ENCODE measurements at regions not wholly inside any gene's neighbourhood (a gene's known extent, or its start where the extent isn't known, plus 50 kb on each side); places are given as distances from the start of the nearest gene placed in this dataset.

GRCh38 chrX:14476205-14476604 lies 53.1 kb upstream of the GLRA2 start:
- no peak overlapping the region for H3K4me3 ChIP-seq (replicated peaks; ENCODE audit: low read depth, low read length)
- no peak for DNase-seq (ENCODE audit: low read depth)
- TF ChIP-seq CTCF (IDR thresholded peaks at IDR 0.05; ENCODE audit: low read length, missing control alignments), result no peak

GRCh38 chrX:14449773-14450172 lies 79.6 kb upstream of the GLRA2 start:
- no peak for DNase-seq (ENCODE audit: low read depth)
- no peak overlapping the region for H3K4me3 ChIP-seq (replicated peaks; ENCODE audit: low read depth, low read length)
- TF ChIP-seq CTCF (IDR thresholded peaks at IDR 0.05; ENCODE audit: low read length, missing control alignments), result no peak

- no peak for TF ChIP-seq CTCF (IDR thresholded peaks at IDR 0.05; ENCODE audit: low read length, missing control alignments)
- no peak for DNase-seq (ENCODE audit: low read depth)
- no peak overlapping the region for H3K4me3 ChIP-seq (replicated peaks; ENCODE audit: low read depth, low read length)
Observed at GRCh38 chrX:14448406-14448805, 80.9 kb upstream of the GLRA2 start.

GRCh38 chrX:14440106-14440505 lies 89.2 kb upstream of the GLRA2 start:
- no peak overlapping the region for H3K4me3 ChIP-seq (replicated peaks; ENCODE audit: low read depth, low read length)
- TF ChIP-seq CTCF (IDR thresholded peaks at IDR 0.05; ENCODE audit: low read length, missing control alignments), result no peak
- DNase-seq (ENCODE audit: low read depth), result no peak

GRCh38 chrX:14427614-14428013 lies 101.7 kb upstream of the GLRA2 start:
- no peak for TF ChIP-seq CTCF (IDR thresholded peaks at IDR 0.05; ENCODE audit: low read length, missing control alignments)
- no peak for DNase-seq (ENCODE audit: low read depth)

GRCh38 chrX:14420841-14421240 lies 108.5 kb upstream of the GLRA2 start:
- no peak for TF ChIP-seq CTCF (IDR thresholded peaks at IDR 0.05; ENCODE audit: low read length, missing control alignments)
- H3K4me3 ChIP-seq (replicated peaks; ENCODE audit: low read depth, low read length), result no peak overlapping the region
- no peak for DNase-seq (ENCODE audit: low read depth)

More at GRCh38 chrX:14427614-14428013, 101.7 kb upstream of the GLRA2 start:
- H3K4me3 ChIP-seq (replicated peaks; ENCODE audit: low read depth, low read length), result no peak overlapping the region

GRCh38 chrX:14412686-14413085 lies 116.7 kb upstream of the GLRA2 start:
- DNase-seq (ENCODE audit: low read depth), result no peak
- no peak overlapping the region for H3K4me3 ChIP-seq (replicated peaks; ENCODE audit: low read depth, low read length)
- no peak for TF ChIP-seq CTCF (IDR thresholded peaks at IDR 0.05; ENCODE audit: low read length, missing control alignments)

Measured in fibroblast of pulmonary artery (primary cell).